Dendritic cell treated with granulocyte-macrophage colony-stimulating factor and Interleukin-4, amounts not matched to agents 40 ng/mL and 50 ng/mL, for 4 days (primary cell): ENCODE measurements at regions not wholly inside any gene's neighbourhood (a gene's known extent, or its start where the extent isn't known, plus 50 kb on each side); places are given as distances from the start of the nearest gene placed in this dataset.

Experiments used
- H3K27ac Mint-ChIP-seq: one replicate; pipeline ENCODE4 v1.8.0; 2022; ENCODE audit warnings: mild to moderate bottlenecking, mixed read lengths
- H3K27me3 Mint-ChIP-seq: one replicate; pipeline ENCODE4 v1.8.0; 2022; ENCODE audit warnings: mild to moderate bottlenecking, mixed read lengths
- H3K36me3 Mint-ChIP-seq: one replicate; pipeline ENCODE4 v1.8.0; 2022; ENCODE audit warnings: low read depth, mixed read lengths
- H3K4me1 Mint-ChIP-seq: one replicate; pipeline ENCODE4 v1.8.0; 2022; ENCODE audit warnings: low read depth, mixed read lengths
- H3K4me3 Mint-ChIP-seq: one replicate; pipeline ENCODE4 v1.8.0; 2022; ENCODE audit warnings: mild to moderate bottlenecking, moderate library complexity, mixed read lengths
- H3K9me3 Mint-ChIP-seq: one replicate; pipeline ENCODE4 v1.8.0; 2022; ENCODE audit warnings: mixed read lengths
- intact Hi-C: fragments of 100-400 bp; cut with micrococcal nuclease; formaldehyde crosslinking; loops from one replicate; pipeline ENCODE4 v1.15.0; 2022

DNA sequence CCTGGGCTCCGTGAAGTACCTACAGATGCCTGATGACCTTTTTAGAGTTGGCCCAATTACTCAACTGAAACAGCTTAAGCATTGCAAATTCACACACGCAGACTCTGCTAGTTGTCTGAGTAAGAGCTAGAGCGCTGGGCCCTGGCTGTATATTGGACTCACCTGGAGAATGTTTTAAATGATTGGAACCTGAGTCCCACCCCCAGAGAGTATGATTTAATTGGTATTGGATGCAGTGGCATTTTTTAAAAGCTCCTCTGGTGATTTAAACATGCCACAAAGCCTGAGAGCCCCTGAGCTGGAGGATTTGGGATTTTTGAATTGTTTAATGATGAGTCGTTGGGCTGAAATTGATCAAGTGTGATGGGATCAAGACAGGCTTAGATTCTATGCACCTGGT, 143.9 kb upstream of the SDK2 start:
- no peaks in the 10 kb centered on the region for H3K9me3 Mint-ChIP-seq
- H3K27me3 Mint-ChIP-seq = peaks cover 64% of the 10 kb centered on the region
- intact Hi-C loops = no loop called here
- no peaks in the 10 kb centered on the region for H3K4me1 Mint-ChIP-seq
- no peaks in the 10 kb centered on the region for H3K36me3 Mint-ChIP-seq
- H3K27ac Mint-ChIP-seq = no peak overlapping the region
- no peak overlapping the region for H3K4me3 Mint-ChIP-seq

DNA sequence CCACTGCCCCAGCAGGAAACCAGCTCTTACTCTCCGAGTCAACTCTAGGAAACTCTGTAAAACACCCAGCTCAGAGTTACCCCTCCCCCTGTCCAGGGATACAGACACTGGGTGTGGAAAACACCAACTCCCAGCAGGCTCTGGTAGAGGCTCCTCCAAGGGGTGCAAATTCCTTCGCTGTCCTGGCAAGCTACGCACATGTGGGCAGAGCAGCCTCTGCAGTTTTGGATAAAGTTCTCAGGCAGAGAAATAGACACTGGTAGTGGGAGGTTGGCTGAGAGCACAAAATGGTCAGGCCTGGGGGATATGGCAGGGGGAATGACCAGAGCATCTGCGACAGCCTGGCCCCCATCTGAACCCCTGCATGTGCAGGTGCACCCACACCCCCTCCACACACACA, 146.9 kb upstream of the SDK2 start:
- H3K27me3 Mint-ChIP-seq = peaks cover 44% of the 10 kb centered on the region
- H3K9me3 Mint-ChIP-seq = no peaks in the 10 kb centered on the region
- no peak overlapping the region for H3K27ac Mint-ChIP-seq
- intact Hi-C loops = no loop called here
- H3K36me3 Mint-ChIP-seq = no peaks in the 10 kb centered on the region
- H3K4me3 Mint-ChIP-seq = no peak overlapping the region
- H3K4me1 Mint-ChIP-seq = peaks cover 4% of the 10 kb centered on the region

DNA sequence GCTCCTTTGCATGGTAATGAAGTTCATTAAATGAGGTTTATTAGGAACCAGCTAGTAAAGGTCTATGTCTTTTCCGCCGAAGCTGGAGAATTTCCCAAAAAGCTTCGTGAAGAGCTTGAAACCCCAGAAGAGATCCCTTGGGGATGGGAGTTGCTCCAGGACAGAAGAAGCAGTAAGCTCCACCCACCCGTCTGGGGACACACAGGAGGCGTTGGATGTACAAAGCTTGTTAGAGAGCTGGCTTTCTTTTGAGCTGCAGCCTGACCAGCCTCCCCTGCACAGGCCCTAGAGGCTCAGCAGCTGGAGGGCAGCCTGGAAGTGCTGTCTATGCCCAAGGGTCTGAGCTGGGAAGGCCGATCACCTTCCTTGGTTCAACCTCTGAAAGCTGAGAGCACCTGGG, 147.4 kb upstream of the SDK2 start:
- H3K27ac Mint-ChIP-seq = no peak overlapping the region

DNA sequence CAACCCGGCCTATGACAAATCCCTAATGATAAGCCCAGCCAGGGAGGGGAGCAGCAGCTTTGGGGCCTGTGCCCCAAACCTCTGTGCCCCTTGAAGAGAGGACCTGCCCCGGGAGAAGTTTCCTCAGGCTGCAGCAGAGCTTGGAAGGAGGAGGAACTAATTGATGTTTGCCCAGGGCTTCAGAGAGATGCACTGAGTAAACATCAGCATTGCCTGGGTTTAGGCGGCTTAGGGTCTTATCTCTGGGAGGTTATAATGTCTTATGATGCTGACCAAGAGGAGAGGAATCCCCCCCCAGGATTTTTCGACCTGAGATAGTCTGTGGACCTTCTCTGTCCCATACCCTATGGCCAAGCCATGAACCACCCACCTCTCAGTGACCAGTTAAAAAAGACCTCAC, 148.7 kb upstream of the SDK2 start:
- no peak overlapping the region for H3K4me3 Mint-ChIP-seq
- intact Hi-C loops = no loop called here
- no peak overlapping the region for H3K27ac Mint-ChIP-seq
- peaks cover 32% of the 10 kb centered on the region for H3K27me3 Mint-ChIP-seq
- H3K36me3 Mint-ChIP-seq = no peaks in the 10 kb centered on the region
- peaks cover 4% of the 10 kb centered on the region for H3K4me1 Mint-ChIP-seq
- no peaks in the 10 kb centered on the region for H3K9me3 Mint-ChIP-seq

More for the DNA sequence above, 147.4 kb upstream of the SDK2 start:
- Mint-ChIP-seq H3K4me3 (no peak overlapping the region), H3K4me1 (peaks cover 4% of the 10 kb centered on the region), H3K36me3 (no peaks in the 10 kb centered on the region), H3K27me3 (peaks cover 40% of the 10 kb centered on the region), H3K9me3 (no peaks in the 10 kb centered on the region)
- intact Hi-C loops = no loop called here

DNA sequence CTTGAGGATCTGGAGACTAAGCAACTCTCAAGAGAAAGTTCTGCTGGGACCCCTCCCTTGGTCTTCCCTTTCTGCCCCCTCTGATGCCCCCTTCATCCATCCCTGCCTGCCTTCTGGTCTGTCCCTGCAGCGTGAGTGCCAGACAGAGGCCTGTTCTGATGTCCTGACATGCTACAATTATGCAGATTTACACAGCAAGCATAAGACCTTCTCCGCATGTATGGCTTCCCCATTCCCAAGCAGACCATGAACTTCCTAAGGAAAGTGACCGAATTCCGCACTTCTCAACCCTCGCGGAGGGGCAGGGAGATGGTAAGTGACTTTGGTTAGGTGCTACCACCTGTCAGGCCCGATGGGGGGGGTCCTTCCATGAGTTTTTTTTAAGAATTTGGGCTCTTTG, 150.1 kb upstream of the SDK2 start:
- H3K4me1 Mint-ChIP-seq = peaks cover 4% of the 10 kb centered on the region
- H3K27me3 Mint-ChIP-seq = peaks cover 34% of the 10 kb centered on the region
- H3K9me3 Mint-ChIP-seq = no peaks in the 10 kb centered on the region
- H3K36me3 Mint-ChIP-seq = no peaks in the 10 kb centered on the region
- H3K27ac Mint-ChIP-seq = no peak overlapping the region
- H3K4me3 Mint-ChIP-seq = no peak overlapping the region
- intact Hi-C loops = no loop called here

DNA sequence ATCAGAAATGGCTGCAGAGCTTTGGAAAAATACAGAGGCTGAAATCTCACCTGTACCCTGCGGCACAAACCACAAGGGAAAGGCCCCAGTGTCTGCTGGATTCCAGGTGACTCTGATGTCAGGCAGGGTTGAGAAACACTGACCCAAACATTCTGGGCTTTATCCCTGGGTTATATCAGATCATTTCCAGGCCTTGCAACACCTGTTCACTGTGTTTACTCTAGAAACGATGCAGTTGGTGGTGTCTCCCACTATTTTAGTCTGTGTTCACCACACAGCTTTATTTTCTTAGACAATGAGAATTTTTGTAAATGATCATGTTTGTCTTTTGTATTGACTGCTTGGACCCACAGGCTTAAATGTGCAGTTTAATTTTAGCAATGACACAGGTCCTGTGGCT, 151.5 kb upstream of the SDK2 start:
- H3K27ac Mint-ChIP-seq = no peak overlapping the region
- H3K27me3 Mint-ChIP-seq = peaks cover 31% of the 10 kb centered on the region
- H3K4me1 Mint-ChIP-seq = peaks cover 4% of the 10 kb centered on the region
- H3K9me3 Mint-ChIP-seq = no peaks in the 10 kb centered on the region
- H3K4me3 Mint-ChIP-seq = no peak overlapping the region
- H3K36me3 Mint-ChIP-seq = no peaks in the 10 kb centered on the region
- intact Hi-C loops = no loop called here

DNA sequence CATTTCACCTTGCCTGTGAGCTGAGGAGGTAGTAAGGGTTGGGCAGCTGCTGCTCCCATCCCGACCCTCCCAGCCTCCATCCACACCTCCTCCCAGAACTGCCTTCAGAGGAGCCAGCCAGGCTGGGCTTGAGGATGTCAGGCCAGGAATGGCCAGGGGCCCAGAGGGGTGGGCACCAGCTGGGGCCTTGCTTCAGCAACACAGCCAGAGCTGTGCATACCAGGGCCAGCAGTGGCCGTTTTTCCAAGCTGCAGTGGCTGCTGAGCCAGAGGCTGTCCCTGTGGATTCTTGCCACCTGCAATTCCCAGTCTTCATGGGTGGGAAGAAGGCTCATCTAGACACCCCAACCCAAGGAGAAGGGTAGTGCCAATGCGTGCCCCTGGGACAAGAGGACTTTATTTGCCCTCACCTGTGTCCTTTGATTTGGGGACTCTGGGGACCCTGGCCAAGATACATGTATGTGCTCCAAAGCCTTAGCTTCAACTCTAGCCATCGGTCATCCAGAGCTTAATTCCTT, 153.4 kb upstream of the SDK2 start:
- Mint-ChIP-seq H3K27me3 (peaks cover 34% of the 10 kb centered on the region), H3K4me3 (no peak overlapping the region), H3K27ac (no peak overlapping the region), H3K9me3 (no peaks in the 10 kb centered on the region), H3K36me3 (no peaks in the 10 kb centered on the region), H3K4me1 (peaks cover 4% of the 10 kb centered on the region)
- intact Hi-C loops = no loop called here

DNA sequence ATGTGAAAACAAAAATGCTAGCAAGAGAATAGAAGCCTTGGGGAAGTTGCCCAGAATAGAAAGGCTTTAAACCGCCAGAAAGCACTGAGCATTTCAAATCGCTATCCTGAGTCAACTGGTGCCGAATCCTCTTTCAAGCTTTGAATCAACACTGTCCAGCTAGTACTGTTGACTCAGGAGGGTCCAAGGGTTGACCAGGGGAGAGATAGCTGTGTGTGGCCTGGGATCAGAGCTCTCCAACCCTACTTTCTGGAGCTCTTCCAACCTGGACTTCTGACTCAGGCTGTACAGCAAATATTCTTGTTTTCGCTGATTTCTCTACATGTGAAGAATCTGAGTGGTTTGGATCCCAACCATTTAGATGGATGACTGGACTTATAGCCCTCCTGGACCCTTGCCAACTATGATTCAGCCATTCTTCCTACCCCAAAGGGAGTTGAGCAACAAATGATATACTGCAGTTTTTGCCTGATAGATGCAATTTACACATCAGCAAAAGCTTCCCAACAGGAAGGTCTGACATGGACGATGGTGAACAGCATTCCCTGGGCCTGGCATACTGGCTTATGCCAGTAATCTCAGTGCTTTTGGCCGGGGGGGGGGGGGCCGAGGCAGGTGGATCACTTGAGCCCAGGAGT, 154.0 kb upstream of the SDK2 start:
- Mint-ChIP-seq H3K27me3 (peaks cover 34% of the 10 kb centered on the region), H3K4me3 (no peak overlapping the region), H3K4me1 (peaks cover 4% of the 10 kb centered on the region), H3K9me3 (no peaks in the 10 kb centered on the region), H3K36me3 (no peaks in the 10 kb centered on the region), H3K27ac (no peak overlapping the region)
- intact Hi-C loops = no loop called here

DNA sequence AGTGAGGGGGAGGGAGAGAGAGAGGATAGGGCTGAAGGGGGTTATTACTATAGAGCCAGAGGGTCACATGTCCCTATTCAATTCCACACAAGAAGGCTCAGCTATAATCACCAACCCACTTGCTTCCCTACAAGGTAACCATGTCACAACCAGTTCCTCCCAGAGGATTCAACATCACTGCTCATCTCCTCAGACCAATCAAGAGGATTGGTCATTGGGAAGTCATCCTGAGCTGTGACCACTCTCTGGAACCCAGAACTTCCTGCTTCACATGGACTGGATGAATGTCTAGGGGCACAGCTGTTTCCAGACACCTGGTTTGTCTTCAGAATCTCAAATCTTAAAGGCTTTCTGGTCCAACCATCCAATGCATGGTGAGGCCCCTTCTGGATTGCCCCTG, 154.9 kb upstream of the SDK2 start:
- Mint-ChIP-seq H3K4me3 (no peak overlapping the region), H3K27ac (no peak overlapping the region), H3K27me3 (peaks cover 34% of the 10 kb centered on the region), H3K36me3 (no peaks in the 10 kb centered on the region), H3K9me3 (no peaks in the 10 kb centered on the region), H3K4me1 (peaks cover 4% of the 10 kb centered on the region)
- intact Hi-C loops = no loop called here

DNA sequence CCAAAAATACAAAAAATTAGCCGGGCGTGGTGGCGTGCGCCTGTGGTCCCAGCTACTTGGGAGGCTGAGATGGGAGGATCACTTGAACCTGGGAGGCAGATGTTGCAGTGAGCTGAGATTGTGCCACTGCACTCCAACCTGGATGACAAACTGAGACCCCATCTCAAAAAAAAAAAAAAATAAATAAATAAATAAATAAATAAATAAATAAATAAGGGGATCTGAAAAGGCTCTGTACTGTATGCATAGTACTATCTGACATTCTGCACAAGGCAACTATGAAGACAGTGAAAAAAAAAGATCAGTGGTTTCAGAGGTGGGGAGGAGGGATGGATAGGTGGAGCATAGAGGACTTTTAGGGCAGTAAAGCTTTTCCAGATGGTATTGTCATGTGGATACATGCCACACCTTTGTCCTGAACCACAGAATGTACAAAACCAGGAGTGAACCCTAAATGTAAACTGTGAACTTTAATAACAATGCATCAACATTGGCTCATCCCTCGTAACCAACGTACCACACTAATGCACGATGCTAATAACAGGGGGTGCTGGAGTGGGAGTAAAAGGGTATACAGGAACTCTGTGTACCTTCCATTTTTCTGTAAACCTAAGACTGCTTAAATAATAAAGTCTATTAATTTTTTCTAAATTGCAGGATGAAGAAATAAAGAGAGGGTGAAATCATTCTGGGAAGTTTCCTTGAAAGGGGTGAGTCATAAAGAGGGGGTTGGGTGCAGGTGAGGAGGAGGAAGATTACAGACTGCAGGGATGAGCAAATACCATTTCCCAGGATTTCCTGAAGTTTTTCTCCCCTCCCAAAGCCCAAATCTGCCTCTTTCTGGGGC, 155.8 kb upstream of the SDK2 start:
- H3K36me3 Mint-ChIP-seq = no peaks in the 10 kb centered on the region
- H3K27me3 Mint-ChIP-seq = peaks cover 31% of the 10 kb centered on the region
- no peak overlapping the region for H3K27ac Mint-ChIP-seq
- intact Hi-C loops = no loop called here
- H3K9me3 Mint-ChIP-seq = no peaks in the 10 kb centered on the region
- no peaks in the 10 kb centered on the region for H3K4me1 Mint-ChIP-seq
- H3K4me3 Mint-ChIP-seq = no peak overlapping the region

DNA sequence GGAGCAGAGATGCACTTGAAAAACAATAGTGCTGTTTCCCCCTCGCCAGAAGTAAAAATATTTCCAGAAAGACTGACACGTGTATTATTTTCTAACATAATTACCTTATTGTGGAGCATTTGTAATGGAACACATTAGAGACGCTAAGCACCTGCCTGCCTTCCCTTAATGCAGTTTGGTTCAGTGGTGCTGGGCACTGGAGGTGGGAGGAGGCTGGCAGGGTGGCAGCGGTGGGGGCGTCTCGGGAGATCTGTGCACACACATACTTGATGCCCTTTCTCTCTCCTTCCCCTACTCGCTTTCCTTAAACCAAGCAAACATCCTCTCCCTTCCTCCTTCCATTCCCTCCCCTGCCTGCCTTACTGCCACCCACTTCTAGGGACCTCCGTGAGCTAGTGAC, 156.6 kb upstream of the SDK2 start:
- Mint-ChIP-seq H3K36me3 (no peaks in the 10 kb centered on the region), H3K27me3 (peaks cover 38% of the 10 kb centered on the region), H3K4me3 (no peak overlapping the region), H3K27ac (no peak overlapping the region), H3K9me3 (peaks cover 7% of the 10 kb centered on the region), H3K4me1 (no peaks in the 10 kb centered on the region)
- intact Hi-C loops = no loop called here

DNA sequence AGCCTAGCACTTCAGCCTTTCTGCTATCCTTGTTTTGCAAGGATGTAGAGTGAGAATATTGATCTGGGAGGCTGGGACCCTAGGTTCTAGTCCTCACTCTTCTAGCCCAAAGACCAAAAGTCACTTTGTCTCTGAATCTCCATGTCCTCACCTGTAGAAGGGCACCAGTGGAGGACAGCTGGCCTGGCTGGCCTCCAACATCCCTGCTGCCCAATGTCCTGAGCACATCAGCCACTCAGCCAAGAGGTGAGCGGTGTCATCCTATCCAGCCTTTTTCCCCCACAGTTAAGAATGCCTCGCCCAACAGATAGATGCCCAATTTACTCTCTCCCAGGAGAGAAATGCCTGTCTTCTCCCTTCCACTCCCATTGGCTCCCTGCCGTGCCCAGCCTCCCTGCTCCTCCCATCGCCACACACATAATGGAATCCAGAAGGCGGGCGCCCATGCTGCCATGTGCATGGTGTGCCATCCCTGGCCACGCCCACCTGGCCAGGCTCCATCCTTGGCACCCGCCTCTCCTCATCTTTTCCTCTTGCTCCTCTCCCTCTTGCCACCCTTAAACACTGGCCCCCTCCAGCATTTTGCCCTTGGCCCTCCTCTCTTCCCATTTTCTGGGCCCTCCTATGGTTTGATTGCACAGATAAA, 157.3 kb upstream of the SDK2 start:
- no peaks in the 10 kb centered on the region for H3K4me1 Mint-ChIP-seq
- no peaks in the 10 kb centered on the region for H3K36me3 Mint-ChIP-seq
- peaks cover 8% of the 10 kb centered on the region for H3K9me3 Mint-ChIP-seq
- H3K4me3 Mint-ChIP-seq = no peak overlapping the region
- intact Hi-C loops = no loop called here
- peaks cover 39% of the 10 kb centered on the region for H3K27me3 Mint-ChIP-seq
- H3K27ac Mint-ChIP-seq = no peak overlapping the region

DNA sequence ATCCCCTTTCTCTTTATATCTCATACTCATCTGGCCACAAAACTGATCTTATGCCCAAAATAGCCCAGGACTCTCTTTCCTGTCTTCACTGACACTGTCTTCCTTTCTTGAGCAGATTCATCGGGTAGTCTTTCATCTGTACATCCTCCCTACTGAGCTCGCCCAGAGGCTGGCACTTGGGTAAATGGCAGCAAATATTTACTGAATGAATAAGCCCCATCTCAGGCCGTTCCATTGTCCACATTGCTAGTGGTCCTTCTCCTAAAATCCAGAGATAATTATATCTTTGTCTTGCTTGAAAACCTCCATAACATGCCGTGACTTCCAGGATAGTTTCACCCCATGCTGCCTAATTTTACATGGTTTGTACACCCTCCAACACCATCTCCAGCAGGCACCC, 158.1 kb upstream of the SDK2 start:
- no peak overlapping the region for H3K4me3 Mint-ChIP-seq
- peaks cover 35% of the 10 kb centered on the region for H3K27me3 Mint-ChIP-seq
- no peak overlapping the region for H3K27ac Mint-ChIP-seq
- H3K4me1 Mint-ChIP-seq = no peaks in the 10 kb centered on the region
- intact Hi-C loops = no loop called here
- no peaks in the 10 kb centered on the region for H3K36me3 Mint-ChIP-seq
- H3K9me3 Mint-ChIP-seq = peaks cover 8% of the 10 kb centered on the region

DNA sequence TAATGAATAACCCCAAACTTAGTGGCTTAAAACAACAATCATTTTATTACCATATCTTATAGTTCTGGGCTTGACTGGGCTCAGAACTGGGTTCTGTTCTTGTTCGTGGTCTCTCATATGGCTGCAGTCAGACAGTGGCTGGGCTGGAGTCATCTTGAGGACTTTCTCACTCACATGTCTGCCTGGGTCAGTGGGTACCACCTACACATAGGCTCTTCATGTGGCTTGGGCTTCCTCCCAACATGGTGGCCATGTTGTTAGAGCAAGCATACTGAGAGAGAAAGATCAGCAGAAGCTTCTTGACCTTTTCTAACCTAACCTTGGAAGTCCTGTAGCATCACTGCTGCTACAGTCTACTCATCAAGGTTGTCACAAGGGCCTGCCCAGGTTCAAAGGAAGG, 158.6 kb upstream of the SDK2 start:
- H3K27ac Mint-ChIP-seq = no peak overlapping the region
- intact Hi-C loops = no loop called here
- H3K4me3 Mint-ChIP-seq = no peak overlapping the region
- H3K4me1 Mint-ChIP-seq = no peaks in the 10 kb centered on the region
- peaks cover 8% of the 10 kb centered on the region for H3K9me3 Mint-ChIP-seq
- no peaks in the 10 kb centered on the region for H3K36me3 Mint-ChIP-seq
- peaks cover 39% of the 10 kb centered on the region for H3K27me3 Mint-ChIP-seq
